OCI-LY3 (cell line): ENCODE measurements at regions not wholly inside any gene's neighbourhood (a gene's known extent, or its start where the extent isn't known, plus 50 kb on each side); places are given as distances from the start of the nearest gene placed in this dataset.

Experiments
- CTCF ChIP-seq: fragments of 200-600, 300-600 bp; sonication (generic); IDR thresholded peaks from 2 replicates; pipeline ENCODE4 v1.5.1; 2014; ENCODE audit warnings: antibody characterized with exemption, low read length, low read depth
- EZH2phosphoT487 ChIP-seq: fragments of 200-600 bp; shearing (Covaris generic); IDR thresholded peaks from 2 replicates; pipeline ENCODE4 v1.6.1; 2018; ENCODE audit warnings: antibody characterized with exemption, mixed run types, low read depth

GRCh38 chr1:207230441-207230840, 91.0 kb upstream of the CD55 start:
- TF ChIP-seq CTCF: no peak
- TF ChIP-seq EZH2phosphoT487: no peak
